BJ (cell line): ENCODE measurements at regions not wholly inside any gene's neighbourhood (a gene's known extent, or its start where the extent isn't known, plus 50 kb on each side); places are given as distances from the start of the nearest gene placed in this dataset.

Experiments used
- CTCF ChIA-PET: fragments of 350-600 bp; formaldehyde crosslinking; extraction: SDS; loops from one replicate; lab custom pipeline; 2021; ENCODE audit warnings: antibody characterized with exemption, inconsistent platforms; lab: Yijun Ruan, JAX
- POLR2A ChIA-PET: fragments of 300-600 bp; sonication (Branson Sonifier 250); formaldehyde crosslinking; extraction: SDS; loops from one replicate; lab custom pipeline; 2021; ENCODE audit warnings: antibody characterized with exemption; lab: Charles Lee
- DNase-seq: peaks from one replicate; pipeline ENCODE4 v3.0.0-alpha.2; 2011; ENCODE audit warnings: low read depth
- H3K27me3 ChIP-seq: 2 replicates; pipeline ENCODE4 v1.6.0; 2011; ENCODE audit warnings: low read length; ENCODE audit not compliant: control insufficient read depth, insufficient read depth
- H3K36me3 ChIP-seq: 2 replicates; pipeline ENCODE4 v1.5.1; 2011; ENCODE audit warnings: low read length; ENCODE audit not compliant: control insufficient read depth, insufficient read depth
- H3K4me3 ChIP-seq: 2 replicates; pipeline ENCODE4 v1.5.1; 2011; ENCODE audit warnings: low read depth, mild to moderate bottlenecking, control low read depth, low read length
- TF ChIP-seq, protein P1 (sequence below): IDR thresholded peaks from 2 replicates; pipeline ENCODE4 v1.5.1; 2011; ENCODE audit warnings: low read depth, mild to moderate bottlenecking, control low read depth, inconsistent platforms, low read length, moderate library complexity; ENCODE audit not compliant: insufficient read depth

DNA sequence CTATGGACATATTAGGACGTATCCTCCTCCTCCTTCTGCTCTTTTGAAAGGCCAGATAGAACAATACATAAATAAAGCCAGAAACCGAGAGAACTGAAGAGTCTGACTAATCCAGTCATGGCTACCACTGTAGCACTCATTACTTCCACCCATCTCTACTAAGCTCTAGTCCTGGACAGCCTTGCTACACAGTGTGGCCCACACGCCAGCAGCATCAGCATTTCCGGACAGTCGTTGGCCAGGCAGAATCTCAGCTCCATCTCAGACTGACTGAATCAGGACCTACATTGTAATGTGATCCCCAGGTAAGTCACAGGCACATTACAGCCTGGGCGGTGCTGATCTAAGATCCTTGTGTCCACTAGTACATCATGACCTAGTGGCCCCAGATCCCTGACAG, 182.9 kb downstream of the DRD1 start:
- H3K4me3 ChIP-seq = no peak overlapping the region
- ChIA-PET POLR2A (no interaction called here), CTCF (no interaction called here)
- H3K27me3 ChIP-seq = no peaks in the 10 kb centered on the region
- H3K36me3 ChIP-seq = no peaks in the 10 kb centered on the region
- TF ChIP-seq, protein P1, sequence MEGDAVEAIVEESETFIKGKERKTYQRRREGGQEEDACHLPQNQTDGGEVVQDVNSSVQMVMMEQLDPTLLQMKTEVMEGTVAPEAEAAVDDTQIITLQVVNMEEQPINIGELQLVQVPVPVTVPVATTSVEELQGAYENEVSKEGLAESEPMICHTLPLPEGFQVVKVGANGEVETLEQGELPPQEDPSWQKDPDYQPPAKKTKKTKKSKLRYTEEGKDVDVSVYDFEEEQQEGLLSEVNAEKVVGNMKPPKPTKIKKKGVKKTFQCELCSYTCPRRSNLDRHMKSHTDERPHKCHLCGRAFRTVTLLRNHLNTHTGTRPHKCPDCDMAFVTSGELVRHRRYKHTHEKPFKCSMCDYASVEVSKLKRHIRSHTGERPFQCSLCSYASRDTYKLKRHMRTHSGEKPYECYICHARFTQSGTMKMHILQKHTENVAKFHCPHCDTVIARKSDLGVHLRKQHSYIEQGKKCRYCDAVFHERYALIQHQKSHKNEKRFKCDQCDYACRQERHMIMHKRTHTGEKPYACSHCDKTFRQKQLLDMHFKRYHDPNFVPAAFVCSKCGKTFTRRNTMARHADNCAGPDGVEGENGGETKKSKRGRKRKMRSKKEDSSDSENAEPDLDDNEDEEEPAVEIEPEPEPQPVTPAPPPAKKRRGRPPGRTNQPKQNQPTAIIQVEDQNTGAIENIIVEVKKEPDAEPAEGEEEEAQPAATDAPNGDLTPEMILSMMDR = no peak
- DNase-seq = no peak

DNA sequence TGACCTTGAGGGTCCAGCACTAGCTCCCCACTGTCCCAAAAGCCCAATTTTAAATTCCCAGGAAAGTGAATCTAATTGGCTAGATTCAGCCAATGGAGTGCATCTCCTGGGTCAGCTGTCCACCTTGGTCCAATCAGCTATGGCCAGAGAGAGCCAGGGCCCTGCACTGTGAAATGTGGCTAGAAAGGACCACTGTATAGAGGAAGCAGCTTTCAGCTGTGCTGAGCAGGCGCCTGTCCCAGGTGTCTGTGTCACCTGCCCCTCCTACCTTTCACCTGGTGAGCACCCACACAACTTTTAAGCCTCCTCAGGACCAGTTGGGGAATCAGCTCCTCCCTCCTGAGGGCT, 186.2 kb downstream of the DRD1 start:
- POLR2A ChIA-PET = no interaction called here
- CTCF ChIA-PET = interaction anchor here (0.6 kb wide), 1 partner anchor 13 kb away, joined by 3 read pairs; no protein-coding TSS in a partner anchor

DNA sequence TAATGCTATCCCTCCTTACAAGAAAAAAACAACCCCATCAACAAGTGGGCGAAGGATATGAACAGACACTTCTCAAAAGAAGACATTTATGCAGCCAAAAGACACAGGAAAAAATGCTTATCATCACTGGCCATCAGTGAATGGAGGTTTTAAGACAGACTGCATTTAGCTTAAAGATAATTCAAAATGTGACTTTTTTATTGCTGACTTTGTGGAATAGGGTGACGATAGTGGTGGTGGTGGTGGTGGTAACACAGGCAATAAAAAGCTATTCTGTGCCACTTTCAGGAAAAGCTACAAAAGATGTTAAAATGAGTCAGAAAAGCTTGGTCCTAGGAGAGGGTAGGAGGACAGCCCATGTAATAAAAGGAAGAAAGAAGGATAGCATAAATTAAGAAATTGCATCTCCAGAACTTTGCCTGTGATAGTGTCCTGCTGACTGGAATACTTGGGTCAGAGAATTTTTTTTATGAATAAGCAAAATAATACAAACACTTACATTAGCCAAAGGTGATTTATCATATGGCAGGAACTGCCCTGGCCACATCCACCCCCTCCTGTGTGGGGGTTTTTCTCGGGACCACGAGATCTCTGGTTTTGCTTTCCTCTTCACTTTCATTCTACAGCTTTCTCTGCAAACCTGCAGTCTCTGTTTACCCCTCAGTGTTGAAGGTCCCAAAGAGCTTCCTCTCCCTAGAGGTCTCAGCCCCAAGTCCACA, 186.7 kb downstream of the DRD1 start:
- Histone ChIP-seq H3K36me3 (no peaks in the 10 kb centered on the region), H3K27me3 (no peaks in the 10 kb centered on the region), H3K4me3 (no peak overlapping the region)
- TF ChIP-seq, protein P1 = no peak
- no peak for DNase-seq
- ChIA-PET CTCF (interaction anchor here (0.6 kb wide), 1 partner anchor 13 kb away, joined by 3 read pairs; no protein-coding TSS in a partner anchor), POLR2A (no interaction called here)

More for the DNA sequence above, 186.2 kb downstream of the DRD1 start:
- Histone ChIP-seq H3K27me3 (no peaks in the 10 kb centered on the region), H3K36me3 (no peaks in the 10 kb centered on the region), H3K4me3 (no peak overlapping the region)
- DNase-seq = no peak
- TF ChIP-seq, protein P1 = no peak

DNA sequence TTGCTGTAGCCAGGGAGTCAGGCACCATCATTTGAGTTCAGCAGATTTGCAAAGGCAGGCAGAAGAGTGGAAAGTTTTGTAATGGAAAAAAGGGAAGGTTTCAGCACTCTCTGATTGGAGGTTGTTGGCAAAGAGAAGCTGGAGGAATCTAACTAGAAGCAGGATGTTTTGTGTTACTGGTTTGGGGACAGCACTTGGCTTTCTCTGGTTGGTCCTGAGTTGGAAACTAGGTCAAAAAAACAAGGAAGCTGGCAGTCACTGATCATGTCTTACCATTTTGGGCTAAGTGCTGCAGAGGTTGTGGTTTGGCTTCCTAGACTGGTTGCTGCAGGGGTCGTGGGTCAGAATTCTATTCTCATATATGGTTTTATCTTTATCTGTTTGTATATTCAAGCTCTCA, 189.8 kb downstream of the DRD1 start:
- no peak overlapping the region for H3K4me3 ChIP-seq
- no peaks in the 10 kb centered on the region for H3K36me3 ChIP-seq
- TF ChIP-seq, protein P1 = no peak
- H3K27me3 ChIP-seq = no peaks in the 10 kb centered on the region
- DNase-seq = no peak
- CTCF ChIA-PET = no interaction called here
- POLR2A ChIA-PET = no interaction called here

DNA sequence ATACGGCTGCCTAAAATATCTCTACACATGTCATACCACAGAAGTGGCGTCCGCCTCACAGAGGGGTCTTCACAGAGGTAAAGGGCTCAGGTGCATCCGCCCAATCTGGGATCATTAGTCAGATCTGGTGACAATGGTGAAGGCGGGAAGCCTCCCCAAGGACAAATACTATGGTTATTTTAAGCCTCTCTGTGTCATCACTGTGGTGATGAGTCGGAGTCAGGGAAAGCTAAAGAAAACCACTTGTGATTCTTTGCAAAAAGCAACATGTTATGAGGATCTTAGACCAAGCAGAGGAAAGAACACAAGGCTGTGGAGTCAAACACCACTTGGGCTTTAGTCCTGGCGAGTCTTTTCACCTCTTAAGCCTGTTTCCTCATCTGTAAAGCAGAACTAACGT, 190.4 kb downstream of the DRD1 start:
- DNase-seq = no peak
- no peaks in the 10 kb centered on the region for H3K27me3 ChIP-seq
- TF ChIP-seq, protein P1 = no peak
- no peaks in the 10 kb centered on the region for H3K36me3 ChIP-seq
- ChIA-PET POLR2A (no interaction called here), CTCF (no interaction called here)
- H3K4me3 ChIP-seq = no peak overlapping the region
